GM23338 (cell line): ENCODE measurements at regions not wholly inside any gene's neighbourhood (a gene's known extent, or its start where the extent isn't known, plus 50 kb on each side); places are given as distances from the start of the nearest gene placed in this dataset.

ENCODE experiments used
- ATAC-seq: fragments of 200-7000 bp; cut with Tn5 transposase; 3 replicates; pipeline ENCODE4 v1.9.1; 2020
- DNase-seq: peaks from one replicate; pipeline ENCODE4 v3.0.0-alpha.2; 2015; ENCODE audit warnings: low spot score
- H2AFZ ChIP-seq: fragments of 200-600 bp; sonication (generic); 2 replicates; pipeline ENCODE4 v1.8.0; 2016; ENCODE audit warnings: antibody characterized with exemption, mild to moderate bottlenecking, moderate library complexity
- H3F3A ChIP-seq: fragments of 200-600 bp; sonication (generic); replicated peaks from 2 replicates; pipeline ENCODE4 v1.8.0; 2017; ENCODE audit warnings: antibody characterized with exemption, mixed run types, low read depth
- H3K27ac ChIP-seq: fragments of 200-600 bp; sonication (generic); 2 replicates; pipeline ENCODE4 v1.6.1; 2016; ENCODE audit warnings: low read depth
- H3K27me3 ChIP-seq: fragments of 200-600 bp; sonication (generic); 2 replicates; pipeline ENCODE4 v1.8.0; 2016; ENCODE audit warnings: mild to moderate bottlenecking, mixed run types, moderate library complexity; ENCODE audit not compliant: insufficient read depth
- H3K36me3 ChIP-seq: fragments of 200-600 bp; sonication (generic); 2 replicates; pipeline ENCODE4 v1.8.0; 2016; ENCODE audit warnings: mild to moderate bottlenecking; ENCODE audit not compliant: insufficient read depth
- H3K4me1 ChIP-seq: fragments of 200-600 bp; sonication (generic); 2 replicates; pipeline ENCODE4 v1.8.0; 2016; ENCODE audit warnings: mild to moderate bottlenecking, moderate library complexity; ENCODE audit not compliant: insufficient read depth
- H3K4me2 ChIP-seq: fragments of 200-600 bp; sonication (generic); 2 replicates; pipeline ENCODE4 v1.7.1; 2017; ENCODE audit warnings: mixed run types
- H3K4me3 ChIP-seq: fragments of 200-600 bp; sonication (generic); 2 replicates; pipeline ENCODE4 v1.6.1; 2016; ENCODE audit warnings: mixed run types
- H3K79me2 ChIP-seq: fragments of 200-600 bp; sonication (generic); replicated peaks from 2 replicates; pipeline ENCODE4 v1.8.0; 2017; ENCODE audit warnings: mild to moderate bottlenecking; ENCODE audit not compliant: insufficient read depth
- H3K9me2 ChIP-seq: fragments of 200-600 bp; sonication (generic); 2 replicates; pipeline ENCODE4 v1.8.0; 2017; ENCODE audit not compliant: insufficient read depth
- H4K20me1 ChIP-seq: fragments of 200-600 bp; sonication (generic); replicated peaks from 2 replicates; pipeline ENCODE4 v1.8.0; 2017; ENCODE audit warnings: mild to moderate bottlenecking; ENCODE audit not compliant: insufficient read depth
- H3K27ac Mint-ChIP-seq: 2 replicates; pipeline ENCODE4 v1.8.0; 2020; ENCODE audit warnings: inconsistent platforms, mild to moderate bottlenecking, moderate library complexity, mixed read lengths
- H3K27me3 Mint-ChIP-seq: 3 replicates; pipeline ENCODE4 v1.8.0; 2022; ENCODE audit warnings: low read depth, mild to moderate bottlenecking, moderate library complexity, mixed read lengths, inconsistent platforms; ENCODE audit not compliant: insufficient read depth, poor library complexity
- H3K36me3 Mint-ChIP-seq: 3 replicates; pipeline ENCODE4 v1.8.0; 2021; ENCODE audit warnings: low read depth, mild to moderate bottlenecking, inconsistent platforms, moderate library complexity, mixed read lengths
- H3K4me1 Mint-ChIP-seq: 3 replicates; pipeline ENCODE4 v1.8.0; 2020; ENCODE audit warnings: mild to moderate bottlenecking, inconsistent platforms, mixed read lengths
- H3K4me3 Mint-ChIP-seq: 3 replicates; pipeline ENCODE4 v1.8.0; 2021; ENCODE audit warnings: moderate library complexity, mild to moderate bottlenecking, inconsistent platforms, mixed read lengths
- H3K9me3 Mint-ChIP-seq: 3 replicates; pipeline ENCODE4 v1.8.0; 2020; ENCODE audit warnings: moderate library complexity, mild to moderate bottlenecking, inconsistent platforms, mixed read lengths
- CREB1 ChIP-seq: fragments of 250-450 bp; sonication (Bioruptor Pico); IDR thresholded peaks from 2 replicates; pipeline ENCODE4 v1.5.0; 2020; ENCODE audit warnings: low read depth, mild to moderate bottlenecking, moderate library complexity
- CTCF ChIP-seq, 2 experiments: fragments of 200-600 bp in 1 of 2; sonication (generic) in 1 of 2; conservative IDR thresholded peaks; 2 replicates each; pipeline versions ENCODE4 v1.5.1 to v1.6.1; 2016 to 2017; ENCODE audit warnings: antibody characterized with exemption in 2 of 2, low read depth in 2 of 2, mild to moderate bottlenecking in 2 of 2, moderate library complexity in 1 of 2
- ETS1 ChIP-seq: IDR thresholded peaks from 2 replicates; pipeline ENCODE4 v1.6.1; 2016; ENCODE audit warnings: antibody characterized with exemption
- EZH2 ChIP-seq: fragments of 200-600 bp; sonication (generic); IDR thresholded peaks from one replicate; pipeline ENCODE4 v1.8.0; 2017; ENCODE audit warnings: antibody characterized with exemption, mild to moderate bottlenecking, low read depth; ENCODE audit not compliant: unreplicated experiment
- TF ChIP-seq, protein P1 (sequence below): IDR thresholded peaks from one replicate; pipeline ENCODE4 v1.6.1; 2018; ENCODE audit warnings: antibody characterized with exemption; ENCODE audit not compliant: unreplicated experiment

DNA sequence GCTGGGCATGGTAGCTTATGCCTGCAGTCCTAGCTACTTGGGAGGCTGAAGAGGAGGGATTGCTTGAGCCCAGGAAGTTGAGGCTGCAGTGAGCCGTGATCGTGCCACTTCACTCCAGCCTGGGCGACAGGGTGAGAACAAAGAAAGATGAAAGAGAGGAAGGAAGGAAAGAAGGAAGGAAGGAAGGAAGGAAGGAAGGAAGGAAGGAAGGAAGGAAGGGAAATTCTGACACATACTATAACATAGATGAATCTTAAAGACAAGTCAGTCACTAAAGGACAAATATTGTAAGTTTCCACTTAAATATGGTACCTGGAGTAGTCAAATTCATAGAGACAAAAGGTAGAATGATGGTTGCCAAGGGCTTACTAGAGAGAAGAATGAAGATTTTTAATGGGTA lies 108.0 kb upstream of the CACHD1 start:
- no peaks in the 10 kb centered on the region for H3K36me3 Mint-ChIP-seq
- H3K27ac ChIP-seq = no peak overlapping the region

More for the DNA sequence above, 108.0 kb upstream of the CACHD1 start:
- Mint-ChIP-seq H3K4me1 (peaks cover 20% of the 10 kb centered on the region), H3K27ac (no peak overlapping the region), H3K9me3 (no peaks in the 10 kb centered on the region), H3K4me3 (no peak overlapping the region), H3K27me3 (peaks cover 6% of the 10 kb centered on the region)
- TF ChIP-seq CREB1 (CRISPR knock-in tag) (no peak), ETS1 (no peak), EZH2 (no peak), CTCF (conservative IDR thresholded peaks at IDR 0.05; ENCODE audit: low read depth in 2 of 2) (no peak)
- TF ChIP-seq, protein P1, sequence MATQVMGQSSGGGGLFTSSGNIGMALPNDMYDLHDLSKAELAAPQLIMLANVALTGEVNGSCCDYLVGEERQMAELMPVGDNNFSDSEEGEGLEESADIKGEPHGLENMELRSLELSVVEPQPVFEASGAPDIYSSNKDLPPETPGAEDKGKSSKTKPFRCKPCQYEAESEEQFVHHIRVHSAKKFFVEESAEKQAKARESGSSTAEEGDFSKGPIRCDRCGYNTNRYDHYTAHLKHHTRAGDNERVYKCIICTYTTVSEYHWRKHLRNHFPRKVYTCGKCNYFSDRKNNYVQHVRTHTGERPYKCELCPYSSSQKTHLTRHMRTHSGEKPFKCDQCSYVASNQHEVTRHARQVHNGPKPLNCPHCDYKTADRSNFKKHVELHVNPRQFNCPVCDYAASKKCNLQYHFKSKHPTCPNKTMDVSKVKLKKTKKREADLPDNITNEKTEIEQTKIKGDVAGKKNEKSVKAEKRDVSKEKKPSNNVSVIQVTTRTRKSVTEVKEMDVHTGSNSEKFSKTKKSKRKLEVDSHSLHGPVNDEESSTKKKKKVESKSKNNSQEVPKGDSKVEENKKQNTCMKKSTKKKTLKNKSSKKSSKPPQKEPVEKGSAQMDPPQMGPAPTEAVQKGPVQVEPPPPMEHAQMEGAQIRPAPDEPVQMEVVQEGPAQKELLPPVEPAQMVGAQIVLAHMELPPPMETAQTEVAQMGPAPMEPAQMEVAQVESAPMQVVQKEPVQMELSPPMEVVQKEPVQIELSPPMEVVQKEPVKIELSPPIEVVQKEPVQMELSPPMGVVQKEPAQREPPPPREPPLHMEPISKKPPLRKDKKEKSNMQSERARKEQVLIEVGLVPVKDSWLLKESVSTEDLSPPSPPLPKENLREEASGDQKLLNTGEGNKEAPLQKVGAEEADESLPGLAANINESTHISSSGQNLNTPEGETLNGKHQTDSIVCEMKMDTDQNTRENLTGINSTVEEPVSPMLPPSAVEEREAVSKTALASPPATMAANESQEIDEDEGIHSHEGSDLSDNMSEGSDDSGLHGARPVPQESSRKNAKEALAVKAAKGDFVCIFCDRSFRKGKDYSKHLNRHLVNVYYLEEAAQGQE = no peak
- ATAC-seq (no peak), DNase-seq (no peak)
- Histone ChIP-seq H4K20me1 (no peaks in the 10 kb centered on the region), H3K4me1 (peaks cover 23% of the 10 kb centered on the region), H3K79me2 (no peaks in the 10 kb centered on the region), H3K27me3 (peaks cover 6% of the 10 kb centered on the region; the same call in 1 of the 2 replicates), H3K4me3 (no peak overlapping the region), H3K4me2 (no peak overlapping the region), H2AFZ (no peak overlapping the region), H3F3A (no peaks in the 10 kb centered on the region), H3K9me2 (no peaks in the 10 kb centered on the region), H3K36me3 (no peaks in the 10 kb centered on the region)
